ENCODE measurements at regions not wholly inside any gene's neighbourhood (a gene's known extent, or its start where the extent isn't known, plus 50 kb on each side); places are given as distances from the start of the nearest gene placed in this dataset.

DNA sequence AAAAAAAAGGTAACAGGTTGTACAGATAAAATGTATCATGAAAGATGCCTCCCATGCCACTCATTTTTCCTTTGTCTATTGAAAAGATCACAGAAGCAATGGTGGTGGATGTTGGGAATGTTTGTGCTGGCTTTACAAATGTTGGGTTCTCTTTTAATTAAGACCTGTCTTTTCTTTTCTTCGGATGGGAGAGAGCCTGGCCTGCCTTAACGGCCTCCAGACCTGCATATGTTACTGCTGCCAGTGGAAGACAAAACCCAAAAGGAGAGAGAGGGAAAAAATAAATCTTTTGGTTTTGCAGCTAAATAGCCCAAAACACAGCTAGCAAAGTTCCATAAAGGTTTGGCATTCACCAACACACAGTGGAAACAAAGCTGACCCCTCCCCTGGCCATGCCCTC is 50.5 kb upstream of the FZD7 start:
- ChIA-PET POLR2A (no interaction called here), CTCF (no interaction called here)
- Histone ChIP-seq H3K27ac (ENCODE audit: low read depth, low read length) (no peak overlapping the region), H3K4me3 (ENCODE audit: low read depth, low read length) (no peak overlapping the region), H3K9me3 (ENCODE audit: control insufficient read depth, insufficient read depth, low read length) (no peaks in the 10 kb centered on the region), H3K27me3 (ENCODE audit: control insufficient read depth, insufficient read depth, low read length) (no peaks in the 10 kb centered on the region)
- TF ChIP-seq, protein P1, sequence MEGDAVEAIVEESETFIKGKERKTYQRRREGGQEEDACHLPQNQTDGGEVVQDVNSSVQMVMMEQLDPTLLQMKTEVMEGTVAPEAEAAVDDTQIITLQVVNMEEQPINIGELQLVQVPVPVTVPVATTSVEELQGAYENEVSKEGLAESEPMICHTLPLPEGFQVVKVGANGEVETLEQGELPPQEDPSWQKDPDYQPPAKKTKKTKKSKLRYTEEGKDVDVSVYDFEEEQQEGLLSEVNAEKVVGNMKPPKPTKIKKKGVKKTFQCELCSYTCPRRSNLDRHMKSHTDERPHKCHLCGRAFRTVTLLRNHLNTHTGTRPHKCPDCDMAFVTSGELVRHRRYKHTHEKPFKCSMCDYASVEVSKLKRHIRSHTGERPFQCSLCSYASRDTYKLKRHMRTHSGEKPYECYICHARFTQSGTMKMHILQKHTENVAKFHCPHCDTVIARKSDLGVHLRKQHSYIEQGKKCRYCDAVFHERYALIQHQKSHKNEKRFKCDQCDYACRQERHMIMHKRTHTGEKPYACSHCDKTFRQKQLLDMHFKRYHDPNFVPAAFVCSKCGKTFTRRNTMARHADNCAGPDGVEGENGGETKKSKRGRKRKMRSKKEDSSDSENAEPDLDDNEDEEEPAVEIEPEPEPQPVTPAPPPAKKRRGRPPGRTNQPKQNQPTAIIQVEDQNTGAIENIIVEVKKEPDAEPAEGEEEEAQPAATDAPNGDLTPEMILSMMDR (IDR thresholded peaks at IDR 0.05; ENCODE audit: low read depth, low read length) = no peak
- no peak for DNase-seq (ENCODE audit: low read depth, low spot score)

DNA sequence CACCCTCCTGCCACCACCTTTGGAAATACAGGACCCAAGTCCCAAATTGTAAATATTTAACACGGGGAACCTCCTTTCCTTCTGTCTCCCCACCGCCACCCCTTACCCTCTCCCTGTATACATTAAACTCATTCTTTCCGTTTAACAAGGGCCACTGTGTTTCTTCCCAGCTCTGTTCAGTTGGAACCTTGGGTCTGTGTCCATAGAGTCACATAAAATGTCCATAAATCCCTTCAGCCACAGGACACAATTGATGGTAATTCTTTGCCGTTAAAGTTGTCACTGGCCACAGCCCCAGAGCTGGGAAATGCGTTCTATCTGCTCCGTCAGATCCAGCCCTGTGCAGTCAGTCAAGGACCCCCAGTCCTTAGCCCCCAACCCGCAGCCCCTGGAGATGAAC is 49.9 kb upstream of the FZD7 start:
- TF ChIP-seq, protein P1 (IDR thresholded peaks at IDR 0.05; ENCODE audit: low read depth, low read length) = no peak
- H3K4me3 ChIP-seq (ENCODE audit: low read depth, low read length) = no peak overlapping the region
- H3K27me3 ChIP-seq (ENCODE audit: control insufficient read depth, insufficient read depth, low read length) = no peaks in the 10 kb centered on the region
- H3K27ac ChIP-seq (ENCODE audit: low read depth, low read length) = no peak overlapping the region
- ChIA-PET POLR2A (no interaction called here), CTCF (no interaction called here)
- H3K9me3 ChIP-seq (ENCODE audit: control insufficient read depth, insufficient read depth, low read length) = no peaks in the 10 kb centered on the region
- DNase-seq (ENCODE audit: low read depth, low spot score) = no peak
